ENCODE measurements at regions not wholly inside any gene's neighbourhood (a gene's known extent, or its start where the extent isn't known, plus 50 kb on each side); places are given as distances from the start of the nearest gene placed in this dataset.

GRCh38 chr7:118844748-118845147, 620.2 kb downstream of the ANKRD7 start:
- ChIA-PET CTCF (no interaction called here), POLR2A (ENCODE audit: low non-redundant PET) (no interaction called here)
- Histone ChIP-seq H3K4me3 (ENCODE audit: low read depth, low read length, poor library complexity, severe bottlenecking) (no peak overlapping the region), H3K27me3 (replicated peaks; ENCODE audit: insufficient read depth, low read depth, low read length, poor library complexity) (no peaks in the 10 kb centered on the region), H3K4me1 (ENCODE audit: insufficient read depth, low read length, poor library complexity, severe bottlenecking) (no peaks in the 10 kb centered on the region), H3K9me3 (ENCODE audit: low read depth, low read length, poor library complexity, severe bottlenecking) (no peaks in the 10 kb centered on the region), H3K36me3 (ENCODE audit: insufficient read depth, low read length, poor library complexity, severe bottlenecking) (no peaks in the 10 kb centered on the region), H3K27ac (ENCODE audit: low read depth, low read length, poor library complexity, severe bottlenecking) (no peak overlapping the region)
- DNase-seq (ENCODE audit: low spot score), result no peak
- intact Hi-C loops (cut with micrococcal nuclease; ENCODE audit: unreplicated experiment), result no loop called here
- BruUV-seq (replicated peaks), result no TSS peak
- TF ChIP-seq EZH2 (IDR thresholded peaks at IDR 0.05; ENCODE audit: borderline replicate concordance, low read depth, low read length, poor library complexity, severe bottlenecking) (no peak), CTCF (conservative IDR thresholded peaks at IDR 0.05; ENCODE audit: low read depth, low read length) (no peak)

- no peak for DNase-seq (ENCODE audit: low spot score)
- no peaks in the 10 kb centered on the region for H3K4me1 ChIP-seq (ENCODE audit: insufficient read depth, low read length, poor library complexity, severe bottlenecking)
- ChIA-PET CTCF (no interaction called here), POLR2A (ENCODE audit: low non-redundant PET) (no interaction called here)
- no peak overlapping the region for H3K27ac ChIP-seq (ENCODE audit: low read depth, low read length, poor library complexity, severe bottlenecking)
- H3K36me3 ChIP-seq (ENCODE audit: insufficient read depth, low read length, poor library complexity, severe bottlenecking), result no peaks in the 10 kb centered on the region
- no peaks in the 10 kb centered on the region for H3K27me3 ChIP-seq (replicated peaks; ENCODE audit: insufficient read depth, low read depth, low read length, poor library complexity)
- H3K4me3 ChIP-seq (ENCODE audit: low read depth, low read length, poor library complexity, severe bottlenecking), result no peak overlapping the region
- no peaks in the 10 kb centered on the region for H3K9me3 ChIP-seq (ENCODE audit: low read depth, low read length, poor library complexity, severe bottlenecking)
- no TSS peak for BruUV-seq (replicated peaks)
- TF ChIP-seq CTCF (conservative IDR thresholded peaks at IDR 0.05; ENCODE audit: low read depth, low read length) (no peak), EZH2 (IDR thresholded peaks at IDR 0.05; ENCODE audit: borderline replicate concordance, low read depth, low read length, poor library complexity, severe bottlenecking) (no peak)
- intact Hi-C loops (cut with micrococcal nuclease; ENCODE audit: unreplicated experiment), result no loop called here
These were observed 621.3 kb downstream of the ANKRD7 start for GRCh38 chr7:118845791-118846190.

- ChIA-PET POLR2A (ENCODE audit: low non-redundant PET) (no interaction called here), CTCF (no interaction called here)
- TF ChIP-seq EZH2 (IDR thresholded peaks at IDR 0.05; ENCODE audit: borderline replicate concordance, low read depth, low read length, poor library complexity, severe bottlenecking) (no peak), CTCF (conservative IDR thresholded peaks at IDR 0.05; ENCODE audit: low read depth, low read length) (no peak)
- DNase-seq (ENCODE audit: low spot score), result no peak
- H3K27ac ChIP-seq (ENCODE audit: low read depth, low read length, poor library complexity, severe bottlenecking), result no peak overlapping the region
- H3K36me3 ChIP-seq (ENCODE audit: insufficient read depth, low read length, poor library complexity, severe bottlenecking), result no peaks in the 10 kb centered on the region
- no peaks in the 10 kb centered on the region for H3K9me3 ChIP-seq (ENCODE audit: low read depth, low read length, poor library complexity, severe bottlenecking)
- no peaks in the 10 kb centered on the region for H3K4me1 ChIP-seq (ENCODE audit: insufficient read depth, low read length, poor library complexity, severe bottlenecking)
- no peaks in the 10 kb centered on the region for H3K27me3 ChIP-seq (replicated peaks; ENCODE audit: insufficient read depth, low read depth, low read length, poor library complexity)
- no TSS peak for BruUV-seq (replicated peaks)
- intact Hi-C loops (cut with micrococcal nuclease; ENCODE audit: unreplicated experiment), result no loop called here
- no peak overlapping the region for H3K4me3 ChIP-seq (ENCODE audit: low read depth, low read length, poor library complexity, severe bottlenecking)
These were observed 622.5 kb downstream of the ANKRD7 start for GRCh38 chr7:118846977-118847376.

Measured in A673 (cell line).